Nephron (organoid): ENCODE measurements at regions not wholly inside any gene's neighbourhood (a gene's known extent, or its start where the extent isn't known, plus 50 kb on each side); places are given as distances from the start of the nearest gene placed in this dataset.

ENCODE experiments used
- H3K27ac Mint-ChIP-seq, 3 experiments: 2 replicates each; pipeline ENCODE4 v1.8.0; 2020; ENCODE audit warnings: mixed read lengths in 3 of 3, mild to moderate bottlenecking in 2 of 3, moderate library complexity in 1 of 3
- H3K27me3 Mint-ChIP-seq: 2 replicates; pipeline ENCODE4 v1.8.0; 2021; ENCODE audit warnings: low read depth, mild to moderate bottlenecking, moderate library complexity, mixed read lengths
- H3K36me3 Mint-ChIP-seq: 2 replicates; pipeline ENCODE4 v1.8.0; 2020; ENCODE audit warnings: low read depth, mixed read lengths
- H3K4me1 Mint-ChIP-seq: 2 replicates; pipeline ENCODE4 v1.8.0; 2020; ENCODE audit warnings: mixed read lengths
- H3K4me3 Mint-ChIP-seq, 3 experiments: 2 replicates each; pipeline ENCODE4 v1.8.0; 2020; ENCODE audit warnings: mild to moderate bottlenecking in 3 of 3, mixed read lengths in 3 of 3, moderate library complexity in 2 of 3
- H3K9me3 Mint-ChIP-seq: 2 replicates; pipeline ENCODE4 v1.8.0; 2020; ENCODE audit warnings: mixed read lengths
- CTCF ChIP-seq, 3 experiments: fragments of 200-600 bp; sonication (generic); IDR thresholded peaks; one replicate each; pipeline ENCODE4 v1.5.0; 2021; ENCODE audit warnings: antibody characterized with exemption in 3 of 3; ENCODE audit not compliant: unreplicated experiment in 3 of 3

- no peak overlapping the region for H3K27ac Mint-ChIP-seq
- no peaks in the 10 kb centered on the region for H3K27me3 Mint-ChIP-seq
- no peak overlapping the region for H3K4me3 Mint-ChIP-seq
- peaks cover under 1% of the 10 kb centered on the region for H3K9me3 Mint-ChIP-seq
- no peaks in the 10 kb centered on the region for H3K36me3 Mint-ChIP-seq
- H3K4me1 Mint-ChIP-seq = no peaks in the 10 kb centered on the region
- no peak for TF ChIP-seq CTCF (IDR thresholded peaks at IDR 0.05; ENCODE audit: unreplicated experiment in 3 of 3)
Observed at GRCh38 chr13:75061909-75062308, 420.1 kb downstream of the TBC1D4 start.

- peaks cover 12% of the 10 kb centered on the region for H3K9me3 Mint-ChIP-seq
Observed at GRCh38 chr13:75055296-75055695, 426.7 kb downstream of the TBC1D4 start.

GRCh38 chr13:75052616-75053015 is 429.4 kb downstream of the TBC1D4 start:
- Mint-ChIP-seq H3K27me3 (no peaks in the 10 kb centered on the region), H3K4me3 (no peak overlapping the region), H3K27ac (peak overlapping the region; percentile 94 to 97 (median 97)), H3K9me3 (peaks cover 12% of the 10 kb centered on the region), H3K4me1 (peaks cover 38% of the 10 kb centered on the region), H3K36me3 (no peaks in the 10 kb centered on the region)
- TF ChIP-seq CTCF (IDR thresholded peaks at IDR 0.05; ENCODE audit: unreplicated experiment in 3 of 3) = no peak

More at GRCh38 chr13:75055296-75055695, 426.7 kb downstream of the TBC1D4 start:
- no peak overlapping the region for H3K27ac Mint-ChIP-seq
- no peak overlapping the region for H3K4me3 Mint-ChIP-seq
- no peaks in the 10 kb centered on the region for H3K36me3 Mint-ChIP-seq
- no peak for TF ChIP-seq CTCF (IDR thresholded peaks at IDR 0.05; ENCODE audit: unreplicated experiment in 3 of 3)
- H3K27me3 Mint-ChIP-seq = no peaks in the 10 kb centered on the region
- H3K4me1 Mint-ChIP-seq = peaks cover 31% of the 10 kb centered on the region

GRCh38 chr13:75050419-75051046 is 431.4 kb downstream of the TBC1D4 start:
- Mint-ChIP-seq H3K27ac (peak overlapping the region; percentile 94 to 97 (median 97)), H3K9me3 (peaks cover 4% of the 10 kb centered on the region), H3K36me3 (no peaks in the 10 kb centered on the region), H3K4me3 (peak overlapping the region in 2 of 3 experiments; percentile 5 to 24), H3K4me1 (peaks cover 38% of the 10 kb centered on the region), H3K27me3 (no peaks in the 10 kb centered on the region)
- TF ChIP-seq CTCF (IDR thresholded peaks at IDR 0.05; ENCODE audit: unreplicated experiment in 3 of 3) = no peak

GRCh38 chr13:75049735-75050335 is 432.1 kb downstream of the TBC1D4 start:
- H3K9me3 Mint-ChIP-seq = no peaks in the 10 kb centered on the region
- no peak for TF ChIP-seq CTCF (IDR thresholded peaks at IDR 0.05; ENCODE audit: unreplicated experiment in 3 of 3)
- H3K27ac Mint-ChIP-seq = peak overlapping the region; percentile 94 to 97 (median 97)
- no peaks in the 10 kb centered on the region for H3K36me3 Mint-ChIP-seq
- H3K4me3 Mint-ChIP-seq = no peak overlapping the region
- H3K27me3 Mint-ChIP-seq = no peaks in the 10 kb centered on the region
- H3K4me1 Mint-ChIP-seq = peaks cover 34% of the 10 kb centered on the region

GRCh38 chr13:75042807-75043206 is 439.2 kb downstream of the TBC1D4 start:
- no peaks in the 10 kb centered on the region for H3K27me3 Mint-ChIP-seq

More at GRCh38 chr13:75042807-75043206, 439.2 kb downstream of the TBC1D4 start:
- no peak for TF ChIP-seq CTCF (IDR thresholded peaks at IDR 0.05; ENCODE audit: unreplicated experiment in 3 of 3)
- Mint-ChIP-seq H3K4me1 (peaks cover 5% of the 10 kb centered on the region), H3K36me3 (no peaks in the 10 kb centered on the region), H3K9me3 (peaks cover 2% of the 10 kb centered on the region), H3K27ac (no peak overlapping the region), H3K4me3 (no peak overlapping the region)
